SK-N-SH treated with all-trans-retinoic acid at 6 μM for 48 hours (cell line): ENCODE measurements at regions not wholly inside any gene's neighbourhood (a gene's known extent, or its start where the extent isn't known, plus 50 kb on each side); places are given as distances from the start of the nearest gene placed in this dataset.

Experiments used
- CREB5 ChIP-seq: fragments of 250-450 bp; sonication (Bioruptor Pico); IDR thresholded peaks from 2 replicates; pipeline ENCODE4 v1.5.1; 2020; ENCODE audit warnings: low read depth, mild to moderate bottlenecking, moderate library complexity
- GLIS3 ChIP-seq: fragments of 250-450 bp; sonication (Bioruptor Pico); IDR thresholded peaks from 2 replicates; pipeline ENCODE4 v1.5.0; 2020; ENCODE audit warnings: mild to moderate bottlenecking, moderate library complexity
- OSR1 ChIP-seq: fragments of 250-450 bp; sonication (Bioruptor Pico); IDR thresholded peaks from 2 replicates; pipeline ENCODE4 v1.8.0; 2022; ENCODE audit warnings: moderate library complexity, mild to moderate bottlenecking, inconsistent platforms
- TCF4 ChIP-seq: fragments of 250-450 bp; sonication (Bioruptor Pico); IDR thresholded peaks from 2 replicates; pipeline ENCODE4 v1.8.0; 2021; ENCODE audit warnings: mild to moderate bottlenecking, moderate library complexity, borderline replicate concordance
- ZFP3 ChIP-seq: fragments of 250-450 bp; sonication (Bioruptor Pico); IDR thresholded peaks from 2 replicates; pipeline ENCODE4 v1.5.0; 2020; ENCODE audit warnings: mild to moderate bottlenecking, moderate library complexity
- ZNF8 ChIP-seq: fragments of 450-650 bp; formaldehyde crosslinking; IDR thresholded peaks from 2 replicates; pipeline ENCODE4 v1.5.0; 2020; ENCODE audit warnings: mild to moderate bottlenecking, moderate library complexity

- TF ChIP-seq ZFP3 (CRISPR knock-in tag) = no peak
- no peak for TF ChIP-seq CREB5 (CRISPR knock-in tag)
- no peak for TF ChIP-seq OSR1 (CRISPR knock-in tag)
- no peak for TF ChIP-seq GLIS3
- TF ChIP-seq TCF4 (CRISPR knock-in tag) = no peak
- TF ChIP-seq ZNF8 (CRISPR knock-in tag) = no peak
Measured at GRCh38 chr20:36084897-36085613, 69.5 kb upstream of the EPB41L1 start.
